SH-SY5Y (cell line): ENCODE measurements at regions not wholly inside any gene's neighbourhood (a gene's known extent, or its start where the extent isn't known, plus 50 kb on each side); places are given as distances from the start of the nearest gene placed in this dataset.

Source experiments
- GATA2 ChIP-seq: IDR thresholded peaks from 2 replicates; pipeline ENCODE4 v1.6.1; 2011; ENCODE audit warnings: mild to moderate bottlenecking, low read depth, low read length
- GATA3 ChIP-seq: IDR thresholded peaks from 2 replicates; pipeline ENCODE4 v1.6.1; 2011; ENCODE audit warnings: low read depth, mild to moderate bottlenecking, low read length, moderate library complexity

- TF ChIP-seq GATA3 = no peak
- peak; percentile 15; the same call in 1 of the 2 replicates for TF ChIP-seq GATA2
These were observed 452.1 kb upstream of the KCNMB2 start for GRCh38 chr3:178083906-178084866.
